ENCODE measurements at regions not wholly inside any gene's neighbourhood (a gene's known extent, or its start where the extent isn't known, plus 50 kb on each side); places are given as distances from the start of the nearest gene placed in this dataset.
A peak's percentile ranks its signal among the peaks of the same experiment; 100 is the strongest.

DNA sequence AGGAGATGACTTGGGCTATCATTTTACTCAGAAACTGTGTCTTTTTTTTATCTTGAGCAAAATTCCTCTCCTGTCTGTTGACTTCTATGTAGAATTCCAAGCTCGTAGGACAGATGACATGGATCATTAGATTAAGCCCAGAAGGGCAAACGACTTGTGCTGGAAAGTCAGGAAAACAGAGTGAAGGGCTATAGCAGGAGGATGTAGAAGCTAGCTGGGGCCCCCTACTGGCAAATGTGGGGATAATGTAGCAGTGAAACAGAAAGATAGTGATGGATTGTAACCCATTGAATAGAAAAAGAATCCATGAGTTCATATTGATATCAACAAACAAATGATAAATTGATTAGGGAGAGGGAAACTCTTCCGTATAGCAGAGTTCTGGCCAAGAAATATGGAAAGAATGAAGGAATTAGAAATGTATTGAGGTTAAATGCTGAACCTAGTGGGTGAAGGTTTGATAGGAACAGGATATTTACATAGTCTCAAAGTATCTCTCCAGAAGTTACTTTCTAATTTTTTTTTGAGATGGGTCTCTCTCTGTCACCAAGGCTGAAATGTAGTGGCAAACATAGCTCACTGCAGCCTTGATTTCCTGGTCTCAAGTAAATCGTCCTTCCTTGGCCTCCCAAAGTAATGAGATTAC lies 103.6 kb downstream of the LYZL1 start:
- intact Hi-C loops (cut with micrococcal nuclease) = loop anchor here (10.0 kb wide), 1 partner anchor 52 kb away; no protein-coding TSS in a partner anchor
- peak; percentile 54 for ATAC-seq
- DNase-seq = no peak

DNA sequence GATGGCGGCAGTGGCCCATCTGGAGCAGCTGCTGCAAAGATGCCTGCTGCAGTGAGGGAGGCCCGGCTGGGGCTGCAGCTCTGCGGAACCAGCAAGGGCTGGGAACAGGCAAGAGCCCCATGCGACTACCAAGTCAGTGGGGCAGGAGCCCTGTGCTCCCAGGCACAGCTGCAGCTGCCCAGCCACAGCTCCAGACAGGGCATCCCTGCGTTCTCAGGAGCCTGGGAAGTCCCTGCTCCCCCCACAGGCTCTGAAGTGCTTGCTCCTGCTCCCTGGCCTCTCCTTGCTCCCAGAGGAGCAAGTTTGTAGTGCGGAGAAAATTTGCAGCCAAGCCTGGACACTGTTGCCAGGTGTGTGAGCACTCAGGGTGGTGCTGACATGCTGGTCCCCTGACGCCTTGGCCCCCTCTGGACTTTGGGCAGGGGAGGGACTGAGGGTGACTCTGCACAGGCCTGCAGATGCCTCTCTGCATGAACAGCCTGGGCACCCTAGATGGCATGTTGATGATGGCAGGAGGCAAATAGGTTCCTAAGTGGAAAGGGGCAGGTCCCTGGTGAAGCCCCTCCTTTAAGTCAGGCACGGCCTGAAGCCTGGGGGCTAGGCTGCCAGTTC lies 105.6 kb downstream of the LYZL1 start:
- ATAC-seq (no peak), DNase-seq (no peak)
- intact Hi-C loops (cut with micrococcal nuclease) = loop anchor here (10.0 kb wide), 1 partner anchor 50 kb away; no protein-coding TSS in a partner anchor

DNA sequence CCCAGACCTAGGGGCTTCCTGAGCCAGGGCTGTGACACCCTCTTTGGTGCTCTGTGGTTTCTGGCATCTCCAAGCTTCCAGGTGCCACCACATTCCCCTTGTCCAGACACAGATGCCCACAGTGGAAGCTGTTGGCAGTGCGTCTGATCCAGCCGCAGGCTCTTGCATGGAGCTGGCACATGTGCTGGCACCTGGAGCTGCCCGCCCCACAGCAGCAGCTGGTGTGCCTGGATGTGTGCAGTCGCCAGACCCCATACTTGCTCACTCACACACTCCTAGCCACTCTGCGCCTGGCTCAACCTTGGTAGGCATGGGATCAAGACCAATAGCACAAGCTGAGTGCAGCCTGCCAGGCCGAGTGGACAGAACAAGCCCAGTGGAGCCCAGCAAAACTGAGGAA lies 106.5 kb downstream of the LYZL1 start:
- intact Hi-C loops (cut with micrococcal nuclease) = loop anchor here (10.0 kb wide), 1 partner anchor 49 kb away; no protein-coding TSS in a partner anchor
- ATAC-seq (no peak), DNase-seq (no peak)

DNA sequence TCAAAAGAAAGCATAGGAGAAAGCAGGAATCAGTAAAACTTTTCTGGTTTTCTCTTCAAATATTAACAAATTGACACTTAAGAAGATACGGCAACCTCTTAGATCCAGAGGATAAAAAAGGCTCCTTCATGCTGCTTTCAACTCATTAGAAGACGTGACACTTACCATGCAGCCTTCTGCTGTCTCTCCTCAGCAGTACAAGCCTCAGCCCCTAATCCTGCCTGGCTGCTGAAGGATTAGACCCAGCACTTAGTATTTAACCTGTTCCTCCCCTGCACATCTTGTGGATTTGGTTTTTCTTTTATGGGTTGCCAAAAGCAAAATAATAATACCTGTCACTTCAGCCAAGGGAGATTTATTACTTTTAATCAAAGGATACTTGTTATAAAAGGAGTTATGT lies 108.4 kb downstream of the LYZL1 start:
- no peak for DNase-seq
- ATAC-seq = no peak
- intact Hi-C loops (cut with micrococcal nuclease) = loop anchor here (10.0 kb wide), 1 partner anchor 48 kb away; no protein-coding TSS in a partner anchor

DNA sequence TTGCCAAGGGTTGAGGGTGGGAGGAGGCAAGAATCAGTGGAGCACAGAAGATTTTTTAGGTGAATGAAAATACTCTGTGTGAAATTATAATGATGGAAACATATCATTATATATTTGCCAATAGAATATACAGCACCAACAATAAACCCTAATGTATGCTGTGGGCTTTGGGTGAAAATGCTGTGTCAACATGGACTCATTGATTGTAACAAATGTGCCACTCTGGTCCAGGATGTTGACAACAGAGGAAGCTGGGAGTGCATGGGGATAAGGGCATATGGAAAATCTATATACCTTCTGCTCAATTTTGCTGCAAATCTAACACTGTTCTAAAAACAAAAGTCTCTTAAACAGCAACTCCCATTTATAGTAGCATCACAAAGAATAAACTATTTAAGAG lies 114.3 kb downstream of the LYZL1 start:
- ATAC-seq (no peak), DNase-seq (no peak)
- intact Hi-C loops (cut with micrococcal nuclease) = no loop called here

DNA sequence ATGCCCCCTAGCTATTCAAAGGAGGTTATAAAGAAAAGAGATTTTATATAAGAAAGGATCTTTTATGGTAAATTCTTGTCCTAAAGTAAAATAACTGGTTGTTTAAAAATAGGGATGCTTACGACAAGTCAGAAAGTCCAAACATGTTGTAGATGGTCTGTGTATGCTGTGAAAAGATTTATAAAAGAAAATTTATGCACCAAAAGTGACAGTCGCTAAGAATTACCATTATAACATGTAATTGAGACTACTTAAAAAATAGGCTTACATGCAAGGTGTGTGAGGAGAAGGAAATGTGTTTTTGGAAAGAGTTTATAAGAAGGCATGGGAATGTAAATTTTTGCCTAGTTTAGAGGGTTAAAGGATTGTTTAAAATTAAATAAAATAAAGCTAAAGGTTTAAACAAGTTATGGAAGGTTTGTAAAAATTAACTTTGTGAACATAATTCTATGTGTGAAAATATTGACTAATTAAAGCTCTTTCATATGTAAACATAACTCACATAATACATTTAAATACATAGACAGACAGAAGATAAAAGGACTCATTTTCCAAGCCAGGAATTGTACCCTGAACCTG lies 118.5 kb downstream of the LYZL1 start:
- no peak for ATAC-seq
- no peak for DNase-seq
- intact Hi-C loops (cut with micrococcal nuclease) = no loop called here

Measured in left ventricle myocardium superior (tissue), 1 donor.